GM19397 (cell line): ENCODE measurements at regions not wholly inside any gene's neighbourhood (a gene's known extent, or its start where the extent isn't known, plus 50 kb on each side); places are given as distances from the start of the nearest gene placed in this dataset.

Source experiments
- ATAC-seq: cut with Tn5 transposase; IDR thresholded peaks from one replicate; pipeline ENCODE4 v1.9.1; 2021; ENCODE audit warnings: mild to moderate bottlenecking, moderate library complexity; ENCODE audit not compliant: unreplicated experiment

DNA sequence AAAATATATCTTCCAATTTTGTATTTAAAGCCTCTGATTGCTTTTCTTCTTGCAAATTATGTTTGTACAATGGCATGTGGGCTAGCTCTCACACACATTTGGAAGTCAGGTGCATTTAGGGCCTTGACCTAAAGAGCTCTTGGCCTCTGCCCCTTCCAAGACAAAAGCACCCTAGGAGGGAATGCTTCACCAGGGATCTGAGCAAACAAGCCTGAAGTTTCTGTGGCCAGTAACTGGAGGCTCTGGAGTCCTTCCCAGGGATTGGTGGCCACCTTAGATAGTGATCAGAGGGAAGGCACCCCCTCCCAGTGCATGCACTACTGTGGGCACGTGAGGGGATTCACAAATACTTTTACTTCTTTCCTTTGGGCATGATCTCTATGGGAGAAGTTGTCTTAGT is 60.3 kb upstream of the DIPK2B start:
- no peak for ATAC-seq

DNA sequence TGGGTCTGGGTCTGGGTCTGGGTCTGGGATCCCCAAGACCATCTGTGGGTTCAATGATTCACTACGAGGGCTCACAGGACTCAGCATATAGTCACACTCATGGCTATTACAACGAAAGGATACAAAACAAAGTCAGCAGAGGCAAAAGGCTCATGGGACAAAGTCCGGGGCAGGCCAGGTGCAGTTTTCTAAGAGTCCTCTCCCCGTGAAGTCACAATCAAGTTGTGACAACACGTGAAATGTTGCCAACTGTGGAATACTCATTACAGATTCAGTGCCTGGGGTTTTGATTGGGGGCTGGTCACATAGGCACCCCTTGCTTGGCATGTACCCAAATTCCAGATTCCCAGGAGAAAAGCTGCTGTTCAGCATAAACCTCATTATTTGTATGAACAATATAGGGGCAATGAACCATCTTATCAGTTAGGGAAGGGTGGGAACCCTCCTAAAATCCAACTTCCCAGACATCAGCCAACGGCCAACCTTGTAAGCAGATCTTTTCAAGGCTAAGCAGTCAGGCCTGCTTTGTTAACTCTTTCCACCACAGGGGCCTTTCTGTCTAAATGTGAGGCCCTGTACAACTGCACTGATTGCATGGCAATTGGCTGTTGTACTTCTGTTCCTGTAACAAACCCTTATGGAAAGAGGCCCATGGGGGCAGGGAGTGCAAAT is 58.2 kb upstream of the DIPK2B start:
- no peak for ATAC-seq
